ENCODE measurements at regions not wholly inside any gene's neighbourhood (a gene's known extent, or its start where the extent isn't known, plus 50 kb on each side); places are given as distances from the start of the nearest gene placed in this dataset.

DNA sequence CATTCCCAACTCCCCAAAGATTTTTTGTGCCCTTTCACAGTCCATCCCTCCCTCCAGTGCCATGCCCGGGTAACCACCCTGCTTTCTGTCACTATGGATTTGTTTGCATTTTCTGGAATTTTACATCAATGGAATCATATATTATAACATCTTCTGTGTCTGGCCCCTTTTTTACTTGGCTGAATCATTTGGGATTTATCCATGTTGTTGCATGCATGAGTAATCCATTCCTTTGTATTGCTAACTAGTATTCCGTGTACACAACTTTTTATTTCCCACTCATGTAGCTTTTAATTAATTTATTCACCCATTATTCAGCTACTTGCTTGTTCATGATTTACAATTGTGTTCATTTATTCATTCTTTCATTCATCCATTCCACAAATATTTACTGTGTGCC is 94.1 kb downstream of the FGF18 start:
- TF ChIP-seq, protein P1, sequence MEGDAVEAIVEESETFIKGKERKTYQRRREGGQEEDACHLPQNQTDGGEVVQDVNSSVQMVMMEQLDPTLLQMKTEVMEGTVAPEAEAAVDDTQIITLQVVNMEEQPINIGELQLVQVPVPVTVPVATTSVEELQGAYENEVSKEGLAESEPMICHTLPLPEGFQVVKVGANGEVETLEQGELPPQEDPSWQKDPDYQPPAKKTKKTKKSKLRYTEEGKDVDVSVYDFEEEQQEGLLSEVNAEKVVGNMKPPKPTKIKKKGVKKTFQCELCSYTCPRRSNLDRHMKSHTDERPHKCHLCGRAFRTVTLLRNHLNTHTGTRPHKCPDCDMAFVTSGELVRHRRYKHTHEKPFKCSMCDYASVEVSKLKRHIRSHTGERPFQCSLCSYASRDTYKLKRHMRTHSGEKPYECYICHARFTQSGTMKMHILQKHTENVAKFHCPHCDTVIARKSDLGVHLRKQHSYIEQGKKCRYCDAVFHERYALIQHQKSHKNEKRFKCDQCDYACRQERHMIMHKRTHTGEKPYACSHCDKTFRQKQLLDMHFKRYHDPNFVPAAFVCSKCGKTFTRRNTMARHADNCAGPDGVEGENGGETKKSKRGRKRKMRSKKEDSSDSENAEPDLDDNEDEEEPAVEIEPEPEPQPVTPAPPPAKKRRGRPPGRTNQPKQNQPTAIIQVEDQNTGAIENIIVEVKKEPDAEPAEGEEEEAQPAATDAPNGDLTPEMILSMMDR (IDR thresholded peaks at IDR 0.05), result no peak
- TF ChIP-seq POLR2A (IDR thresholded peaks at IDR 0.05) (no peak), POLR2AphosphoS5 (IDR thresholded peaks at IDR 0.05) (no peak), EP300 (IDR thresholded peaks at IDR 0.05) (no peak)
